MCF 10A (cell line): ENCODE measurements at regions not wholly inside any gene's neighbourhood (a gene's known extent, or its start where the extent isn't known, plus 50 kb on each side); places are given as distances from the start of the nearest gene placed in this dataset.

ENCODE experiments used
- BruUV-seq: library from RNA; stranded (reverse); fragments of 400-500 nt; replicated peaks from 2 replicates; lab custom pipeline; 2021; lab: Mats Ljungman, UMichigan
- CTCF ChIA-PET: fragments of 300-600 bp; sonication (Branson Sonifier 250); formaldehyde crosslinking; extraction: SDS; loops from one replicate; lab custom pipeline; 2021; ENCODE audit warnings: antibody characterized with exemption, inconsistent platforms; lab: Yijun Ruan, JAX
- POLR2A ChIA-PET: fragments of 300-600, 350-650 bp; sonication (Branson Sonifier 250); formaldehyde crosslinking; extraction: SDS; loops from one replicate; lab custom pipeline; 2020; ENCODE audit warnings: antibody characterized with exemption, inconsistent platforms; lab: Yijun Ruan, JAX
- DNase-seq: peaks from one replicate; pipeline ENCODE4 v3.0.0-alpha.2; 2018; ENCODE audit not compliant: unreplicated experiment
- H3K27ac Mint-ChIP-seq: one replicate; pipeline ENCODE4 v1.8.0; 2022; ENCODE audit warnings: mild to moderate bottlenecking, low read depth, mixed read lengths; ENCODE audit not compliant: unreplicated experiment
- H3K27me3 Mint-ChIP-seq: one replicate; pipeline ENCODE4 v1.8.0; 2022; ENCODE audit warnings: mixed read lengths; ENCODE audit not compliant: insufficient read depth, unreplicated experiment
- H3K36me3 Mint-ChIP-seq: one replicate; pipeline ENCODE4 v1.8.0; 2022; ENCODE audit warnings: mild to moderate bottlenecking, moderate library complexity, mixed read lengths; ENCODE audit not compliant: insufficient read depth, unreplicated experiment
- H3K4me1 Mint-ChIP-seq: one replicate; pipeline ENCODE4 v1.8.0; 2022; ENCODE audit warnings: mixed read lengths; ENCODE audit not compliant: insufficient read depth, unreplicated experiment
- H3K4me3 Mint-ChIP-seq: one replicate; pipeline ENCODE4 v1.8.0; 2022; ENCODE audit warnings: mild to moderate bottlenecking, moderate library complexity, mixed read lengths; ENCODE audit not compliant: unreplicated experiment
- H3K9me3 Mint-ChIP-seq: one replicate; pipeline ENCODE4 v1.8.0; 2022; ENCODE audit warnings: mixed read lengths; ENCODE audit not compliant: unreplicated experiment
- intact Hi-C: fragments of 100-400 bp; cut with micrococcal nuclease; formaldehyde crosslinking; loops from 2 replicates; pipeline ENCODE4 v1.14.1; 2022
- TF ChIP-seq, protein P1 (sequence below): fragments of 200-600 bp; IDR thresholded peaks from one replicate; pipeline ENCODE4 v1.8.0; 2022; ENCODE audit warnings: antibody characterized with exemption, mild to moderate bottlenecking; ENCODE audit not compliant: unreplicated experiment

DNA sequence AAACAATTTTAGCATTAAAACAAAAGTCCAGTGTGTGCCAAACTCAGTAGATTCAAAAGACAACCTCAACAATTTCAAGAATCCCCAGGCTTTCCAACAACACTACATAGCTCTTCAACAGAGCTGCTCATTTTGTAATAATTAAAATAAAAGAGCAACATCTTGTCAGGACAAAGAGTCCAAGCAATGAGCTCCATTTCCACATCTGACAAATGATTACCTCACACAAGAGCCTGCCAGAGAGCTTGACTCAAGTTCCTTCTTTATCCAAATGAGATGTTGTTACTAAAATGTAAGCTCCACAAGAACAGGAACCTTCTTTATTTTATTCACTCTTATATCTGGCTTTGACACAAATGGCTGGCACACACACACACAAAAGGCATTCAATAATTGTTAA lies 449.8 kb downstream of the HACE1 start:
- no peaks in the 10 kb centered on the region for H3K9me3 Mint-ChIP-seq
- H3K4me1 Mint-ChIP-seq, result no peaks in the 10 kb centered on the region
- ChIA-PET CTCF (interaction anchor here (0.5 kb wide), 1 partner anchor 26 kb away, joined by 3 read pairs; no protein-coding TSS in a partner anchor), POLR2A (interaction anchor here (0.7 to 0.8 kb wide), 2 partner anchors 9 to 13 kb away, joined by 3 read pairs; no protein-coding TSS in a partner anchor)
- no peaks in the 10 kb centered on the region for H3K27me3 Mint-ChIP-seq
- TF ChIP-seq, protein P1, sequence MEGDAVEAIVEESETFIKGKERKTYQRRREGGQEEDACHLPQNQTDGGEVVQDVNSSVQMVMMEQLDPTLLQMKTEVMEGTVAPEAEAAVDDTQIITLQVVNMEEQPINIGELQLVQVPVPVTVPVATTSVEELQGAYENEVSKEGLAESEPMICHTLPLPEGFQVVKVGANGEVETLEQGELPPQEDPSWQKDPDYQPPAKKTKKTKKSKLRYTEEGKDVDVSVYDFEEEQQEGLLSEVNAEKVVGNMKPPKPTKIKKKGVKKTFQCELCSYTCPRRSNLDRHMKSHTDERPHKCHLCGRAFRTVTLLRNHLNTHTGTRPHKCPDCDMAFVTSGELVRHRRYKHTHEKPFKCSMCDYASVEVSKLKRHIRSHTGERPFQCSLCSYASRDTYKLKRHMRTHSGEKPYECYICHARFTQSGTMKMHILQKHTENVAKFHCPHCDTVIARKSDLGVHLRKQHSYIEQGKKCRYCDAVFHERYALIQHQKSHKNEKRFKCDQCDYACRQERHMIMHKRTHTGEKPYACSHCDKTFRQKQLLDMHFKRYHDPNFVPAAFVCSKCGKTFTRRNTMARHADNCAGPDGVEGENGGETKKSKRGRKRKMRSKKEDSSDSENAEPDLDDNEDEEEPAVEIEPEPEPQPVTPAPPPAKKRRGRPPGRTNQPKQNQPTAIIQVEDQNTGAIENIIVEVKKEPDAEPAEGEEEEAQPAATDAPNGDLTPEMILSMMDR, result no peak
- DNase-seq, result no peak
- no TSS peak for BruUV-seq
- no peaks in the 10 kb centered on the region for H3K36me3 Mint-ChIP-seq
- intact Hi-C loops, result no loop called here
- no peak overlapping the region for H3K27ac Mint-ChIP-seq
- H3K4me3 Mint-ChIP-seq, result no peak overlapping the region

GRCh38 chr6:104407957-104408356 lies 451.8 kb downstream of the HACE1 start:
- no peaks in the 10 kb centered on the region for H3K27me3 Mint-ChIP-seq
- ChIA-PET POLR2A (no interaction called here), CTCF (interaction anchor here (0.6 to 0.7 kb wide), 2 partner anchors 61 to 1232 kb away, joined by 3 read pairs; no protein-coding TSS in a partner anchor)
- DNase-seq, result no peak
- H3K4me1 Mint-ChIP-seq, result no peaks in the 10 kb centered on the region
- no peak overlapping the region for H3K4me3 Mint-ChIP-seq
- TF ChIP-seq, protein P1, result no peak
- no peaks in the 10 kb centered on the region for H3K9me3 Mint-ChIP-seq
- intact Hi-C loops, result no loop called here
- BruUV-seq, result no TSS peak
- H3K36me3 Mint-ChIP-seq, result no peaks in the 10 kb centered on the region
- no peak overlapping the region for H3K27ac Mint-ChIP-seq

- H3K27me3 Mint-ChIP-seq, result no peaks in the 10 kb centered on the region
- POLR2A ChIA-PET, result no interaction called here
- intact Hi-C loops, result no loop called here
- CTCF ChIA-PET, result interaction anchor here (0.6 kb wide), 1 partner anchor 36 kb away, joined by 3 read pairs; no protein-coding TSS in a partner anchor
- no peaks in the 10 kb centered on the region for H3K36me3 Mint-ChIP-seq
- no TSS peak for BruUV-seq
- TF ChIP-seq, protein P1, result no peak
- no peak for DNase-seq
- H3K4me1 Mint-ChIP-seq, result peaks cover 6% of the 10 kb centered on the region
- H3K27ac Mint-ChIP-seq, result no peak overlapping the region
- H3K9me3 Mint-ChIP-seq, result no peaks in the 10 kb centered on the region
- no peak overlapping the region for H3K4me3 Mint-ChIP-seq
These were observed 455.3 kb downstream of the HACE1 start for GRCh38 chr6:104404377-104404776.

GRCh38 chr6:104402572-104402971 lies 457.1 kb downstream of the HACE1 start:
- TF ChIP-seq, protein P1, result no peak
- H3K9me3 Mint-ChIP-seq, result no peaks in the 10 kb centered on the region
- peak; percentile 4 for DNase-seq
- peaks cover 6% of the 10 kb centered on the region for H3K4me1 Mint-ChIP-seq
- ChIA-PET CTCF (no interaction called here), POLR2A (no interaction called here)
- BruUV-seq, result no TSS peak
- intact Hi-C loops, result no loop called here
- H3K27me3 Mint-ChIP-seq, result no peaks in the 10 kb centered on the region
- H3K4me3 Mint-ChIP-seq, result no peak overlapping the region
- no peaks in the 10 kb centered on the region for H3K36me3 Mint-ChIP-seq
- no peak overlapping the region for H3K27ac Mint-ChIP-seq
